Dedifferentiated amniotic fluid mesenchymal stem cell (primary cell): ENCODE measurements at regions not wholly inside any gene's neighbourhood (a gene's known extent, or its start where the extent isn't known, plus 50 kb on each side); places are given as distances from the start of the nearest gene placed in this dataset.

Source experiments
- DNase-seq: peaks from one replicate; pipeline ENCODE4 v3.0.0-alpha.2; 2016; ENCODE audit errors: extremely low spot score

GRCh38 chr1:81392526-81393226 is 408.1 kb upstream of the ADGRL2 start:
- DNase-seq, result no peak

- no peak for DNase-seq
Observed at GRCh38 chr1:81391125-81391828, 409.5 kb upstream of the ADGRL2 start.

GRCh38 chr1:81388435-81388834 is 412.3 kb upstream of the ADGRL2 start:
- no peak for DNase-seq

- DNase-seq, result no peak
Observed at GRCh38 chr1:81387446-81387845, 413.3 kb upstream of the ADGRL2 start.

- no peak for DNase-seq
Observed at GRCh38 chr1:81382561-81382960, 418.2 kb upstream of the ADGRL2 start.

GRCh38 chr1:81381881-81382280 is 418.9 kb upstream of the ADGRL2 start:
- DNase-seq, result no peak

- DNase-seq, result no peak
Observed at GRCh38 chr1:81380436-81380835, 420.3 kb upstream of the ADGRL2 start.

- no peak for DNase-seq
Observed at GRCh38 chr1:81379430-81379829, 421.3 kb upstream of the ADGRL2 start.

- no peak for DNase-seq
Observed at GRCh38 chr1:81377406-81377805, 423.3 kb upstream of the ADGRL2 start.

GRCh38 chr1:81375884-81376548 is 424.7 kb upstream of the ADGRL2 start:
- DNase-seq, result no peak

- DNase-seq, result no peak
Observed at GRCh38 chr1:81374481-81374880, 426.3 kb upstream of the ADGRL2 start.

GRCh38 chr1:81371864-81372263 is 428.9 kb upstream of the ADGRL2 start:
- DNase-seq, result no peak

- DNase-seq, result no peak
Observed at GRCh38 chr1:81369833-81370232, 430.9 kb upstream of the ADGRL2 start.

- peak; percentile 36 for DNase-seq
Observed at GRCh38 chr1:81366173-81366572, 434.6 kb upstream of the ADGRL2 start.

- no peak for DNase-seq
Observed at GRCh38 chr1:81364088-81364487, 436.6 kb upstream of the ADGRL2 start.

GRCh38 chr1:81358151-81358550 is 442.6 kb upstream of the ADGRL2 start:
- no peak for DNase-seq

GRCh38 chr1:81351864-81352263 is 448.9 kb upstream of the ADGRL2 start:
- no peak for DNase-seq

- DNase-seq, result no peak
Observed at GRCh38 chr1:81349194-81349965, 451.4 kb upstream of the ADGRL2 start.

- DNase-seq, result no peak
Observed at GRCh38 chr1:81345110-81345509, 455.6 kb upstream of the ADGRL2 start.

- DNase-seq, result no peak
Observed at GRCh38 chr1:81340239-81340638, 460.5 kb upstream of the ADGRL2 start.

- no peak for DNase-seq
Observed at GRCh38 chr1:81337226-81337625, 463.5 kb upstream of the ADGRL2 start.

- DNase-seq, result no peak
Observed at GRCh38 chr1:81335876-81336275, 464.9 kb upstream of the ADGRL2 start.
